Fibroblast of the aortic adventitia (primary cell): ENCODE measurements at regions not wholly inside any gene's neighbourhood (a gene's known extent, or its start where the extent isn't known, plus 50 kb on each side); places are given as distances from the start of the nearest gene placed in this dataset.
"Not testable (repeated sequence)": the region's sequence is repeated elsewhere in the genome, so short reads cannot be mapped to it uniquely, and the experiment has no call there.

Experiments
- DNase-seq: peaks from one replicate; pipeline ENCODE4 v3.0.0-alpha.2; 2010; ENCODE audit warnings: low read depth
- H3K4me3 ChIP-seq: 2 replicates; pipeline ENCODE4 v1.5.1; 2011; ENCODE audit warnings: low read depth, mild to moderate bottlenecking, control low read depth, low read length, moderate library complexity
- CTCF ChIP-seq: IDR thresholded peaks from 2 replicates; pipeline ENCODE4 v1.5.1; 2011; ENCODE audit warnings: mild to moderate bottlenecking, low read length, control low read depth, inconsistent platforms; ENCODE audit not compliant: insufficient read depth

- peak; percentile 36 for TF ChIP-seq CTCF
- DNase-seq: peak; percentile 3
- H3K4me3 ChIP-seq: no peak overlapping the region
Observed at GRCh38 chr13:72565893-72566292, 161.5 kb downstream of the MZT1 start.

- no peak for TF ChIP-seq CTCF
- no peak for DNase-seq
- H3K4me3 ChIP-seq: no peak overlapping the region
Observed at GRCh38 chr13:72562686-72563085, 164.7 kb downstream of the MZT1 start.

GRCh38 chr13:72561791-72562190, 165.6 kb downstream of the MZT1 start:
- no peak for TF ChIP-seq CTCF
- no peak overlapping the region for H3K4me3 ChIP-seq
- DNase-seq: no peak

GRCh38 chr13:72559716-72560115, 167.7 kb downstream of the MZT1 start:
- no peak for TF ChIP-seq CTCF
- H3K4me3 ChIP-seq: no peak overlapping the region
- DNase-seq: no peak

- H3K4me3 ChIP-seq: no peak overlapping the region
- DNase-seq: no peak
- TF ChIP-seq CTCF: no peak
Observed at GRCh38 chr13:72556945-72557344, 170.5 kb downstream of the MZT1 start.

- no peak for DNase-seq
- TF ChIP-seq CTCF: no peak
- no peak overlapping the region for H3K4me3 ChIP-seq
Observed at GRCh38 chr13:72555601-72556000, 171.8 kb downstream of the MZT1 start.

GRCh38 chr13:72552731-72553130, 174.7 kb downstream of the MZT1 start:
- H3K4me3 ChIP-seq: no peak overlapping the region
- no peak for DNase-seq
- no peak for TF ChIP-seq CTCF

GRCh38 chr13:72545895-72546294, 181.5 kb downstream of the MZT1 start:
- H3K4me3 ChIP-seq, DNase-seq: not testable (repeated sequence)
